GM23338 (cell line): ENCODE measurements at regions not wholly inside any gene's neighbourhood (a gene's known extent, or its start where the extent isn't known, plus 50 kb on each side); places are given as distances from the start of the nearest gene placed in this dataset.

Experiments
- ATAC-seq: fragments of 200-7000 bp; cut with Tn5 transposase; 3 replicates; pipeline ENCODE4 v1.9.1; 2020
- DNase-seq: peaks from one replicate; pipeline ENCODE4 v3.0.0-alpha.2; 2015; ENCODE audit warnings: low spot score
- H2AFZ ChIP-seq: fragments of 200-600 bp; sonication (generic); 2 replicates; pipeline ENCODE4 v1.8.0; 2016; ENCODE audit warnings: antibody characterized with exemption, mild to moderate bottlenecking, moderate library complexity
- H3F3A ChIP-seq: fragments of 200-600 bp; sonication (generic); replicated peaks from 2 replicates; pipeline ENCODE4 v1.8.0; 2017; ENCODE audit warnings: antibody characterized with exemption, mixed run types, low read depth
- H3K27ac ChIP-seq: fragments of 200-600 bp; sonication (generic); 2 replicates; pipeline ENCODE4 v1.6.1; 2016; ENCODE audit warnings: low read depth
- H3K27me3 ChIP-seq: fragments of 200-600 bp; sonication (generic); 2 replicates; pipeline ENCODE4 v1.8.0; 2016; ENCODE audit warnings: mild to moderate bottlenecking, mixed run types, moderate library complexity; ENCODE audit not compliant: insufficient read depth
- H3K36me3 ChIP-seq: fragments of 200-600 bp; sonication (generic); 2 replicates; pipeline ENCODE4 v1.8.0; 2016; ENCODE audit warnings: mild to moderate bottlenecking; ENCODE audit not compliant: insufficient read depth
- H3K4me1 ChIP-seq: fragments of 200-600 bp; sonication (generic); 2 replicates; pipeline ENCODE4 v1.8.0; 2016; ENCODE audit warnings: mild to moderate bottlenecking, moderate library complexity; ENCODE audit not compliant: insufficient read depth
- H3K4me2 ChIP-seq: fragments of 200-600 bp; sonication (generic); 2 replicates; pipeline ENCODE4 v1.7.1; 2017; ENCODE audit warnings: mixed run types
- H3K4me3 ChIP-seq: fragments of 200-600 bp; sonication (generic); 2 replicates; pipeline ENCODE4 v1.6.1; 2016; ENCODE audit warnings: mixed run types
- H3K79me2 ChIP-seq: fragments of 200-600 bp; sonication (generic); replicated peaks from 2 replicates; pipeline ENCODE4 v1.8.0; 2017; ENCODE audit warnings: mild to moderate bottlenecking; ENCODE audit not compliant: insufficient read depth
- H3K9me2 ChIP-seq: fragments of 200-600 bp; sonication (generic); 2 replicates; pipeline ENCODE4 v1.8.0; 2017; ENCODE audit not compliant: insufficient read depth
- H4K20me1 ChIP-seq: fragments of 200-600 bp; sonication (generic); replicated peaks from 2 replicates; pipeline ENCODE4 v1.8.0; 2017; ENCODE audit warnings: mild to moderate bottlenecking; ENCODE audit not compliant: insufficient read depth
- H3K27ac Mint-ChIP-seq: 2 replicates; pipeline ENCODE4 v1.8.0; 2020; ENCODE audit warnings: inconsistent platforms, mild to moderate bottlenecking, moderate library complexity, mixed read lengths
- H3K27me3 Mint-ChIP-seq: 3 replicates; pipeline ENCODE4 v1.8.0; 2022; ENCODE audit warnings: low read depth, mild to moderate bottlenecking, moderate library complexity, mixed read lengths, inconsistent platforms; ENCODE audit not compliant: insufficient read depth, poor library complexity
- H3K36me3 Mint-ChIP-seq: 3 replicates; pipeline ENCODE4 v1.8.0; 2021; ENCODE audit warnings: low read depth, mild to moderate bottlenecking, inconsistent platforms, moderate library complexity, mixed read lengths
- H3K4me1 Mint-ChIP-seq: 3 replicates; pipeline ENCODE4 v1.8.0; 2020; ENCODE audit warnings: mild to moderate bottlenecking, inconsistent platforms, mixed read lengths
- H3K4me3 Mint-ChIP-seq: 3 replicates; pipeline ENCODE4 v1.8.0; 2021; ENCODE audit warnings: moderate library complexity, mild to moderate bottlenecking, inconsistent platforms, mixed read lengths
- H3K9me3 Mint-ChIP-seq: 3 replicates; pipeline ENCODE4 v1.8.0; 2020; ENCODE audit warnings: moderate library complexity, mild to moderate bottlenecking, inconsistent platforms, mixed read lengths
- CREB1 ChIP-seq: fragments of 250-450 bp; sonication (Bioruptor Pico); IDR thresholded peaks from 2 replicates; pipeline ENCODE4 v1.5.0; 2020; ENCODE audit warnings: low read depth, mild to moderate bottlenecking, moderate library complexity
- EZH2 ChIP-seq: fragments of 200-600 bp; sonication (generic); IDR thresholded peaks from one replicate; pipeline ENCODE4 v1.8.0; 2017; ENCODE audit warnings: antibody characterized with exemption, mild to moderate bottlenecking, low read depth; ENCODE audit not compliant: unreplicated experiment
- JUNB ChIP-seq: IDR thresholded peaks from one replicate; pipeline ENCODE4 v1.6.1; 2016; ENCODE audit warnings: antibody characterized with exemption; ENCODE audit not compliant: unreplicated experiment
- NANOG ChIP-seq: IDR thresholded peaks from 2 replicates; pipeline ENCODE4 v1.6.1; 2016; ENCODE audit warnings: antibody characterized with exemption, borderline replicate concordance
- ZNF462 ChIP-seq: fragments of 250-450 bp; sonication (Bioruptor Pico); IDR thresholded peaks from 2 replicates; pipeline ENCODE4 v1.5.0; 2020; ENCODE audit warnings: mild to moderate bottlenecking, moderate library complexity
- TF ChIP-seq, protein P1 (sequence below): IDR thresholded peaks from 2 replicates; pipeline ENCODE4 v1.6.1; 2016; ENCODE audit warnings: antibody characterized with exemption

GRCh38 chr1:60857851-60858250, 224.5 kb upstream of the NFIA start:
- no peak for TF ChIP-seq JUNB
- no peak for TF ChIP-seq ZNF462 (CRISPR knock-in tag)
- no peak for TF ChIP-seq EZH2
- no peak for TF ChIP-seq CREB1
- no peak for TF ChIP-seq NANOG
- TF ChIP-seq, protein P1, sequence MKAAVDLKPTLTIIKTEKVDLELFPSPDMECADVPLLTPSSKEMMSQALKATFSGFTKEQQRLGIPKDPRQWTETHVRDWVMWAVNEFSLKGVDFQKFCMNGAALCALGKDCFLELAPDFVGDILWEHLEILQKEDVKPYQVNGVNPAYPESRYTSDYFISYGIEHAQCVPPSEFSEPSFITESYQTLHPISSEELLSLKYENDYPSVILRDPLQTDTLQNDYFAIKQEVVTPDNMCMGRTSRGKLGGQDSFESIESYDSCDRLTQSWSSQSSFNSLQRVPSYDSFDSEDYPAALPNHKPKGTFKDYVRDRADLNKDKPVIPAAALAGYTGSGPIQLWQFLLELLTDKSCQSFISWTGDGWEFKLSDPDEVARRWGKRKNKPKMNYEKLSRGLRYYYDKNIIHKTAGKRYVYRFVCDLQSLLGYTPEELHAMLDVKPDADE = no peak
- H2AFZ ChIP-seq = no peak overlapping the region
- H3K36me3 Mint-ChIP-seq = no peaks in the 10 kb centered on the region; the same call in 2 of the 3 replicates
- peaks cover 15% of the 10 kb centered on the region; the same call in 1 of the 2 replicates for H3K9me2 ChIP-seq
- H3K4me1 ChIP-seq = peaks cover 18% of the 10 kb centered on the region
- no peaks in the 10 kb centered on the region for H3F3A ChIP-seq
- H3K9me3 Mint-ChIP-seq = no peaks in the 10 kb centered on the region
- H3K4me1 Mint-ChIP-seq = peaks cover 25% of the 10 kb centered on the region
- no peaks in the 10 kb centered on the region for H3K27me3 ChIP-seq
- H3K4me2 ChIP-seq = no peak overlapping the region
- H3K4me3 ChIP-seq = no peak overlapping the region
- no peak overlapping the region for H3K27ac Mint-ChIP-seq
- DNase-seq (no peak), ATAC-seq (no peak)
- H3K36me3 ChIP-seq = no peaks in the 10 kb centered on the region
- H4K20me1 ChIP-seq = no peaks in the 10 kb centered on the region
- H3K27ac ChIP-seq = no peak overlapping the region
- H3K79me2 ChIP-seq = no peaks in the 10 kb centered on the region
- peaks cover 3% of the 10 kb centered on the region for H3K27me3 Mint-ChIP-seq
- H3K4me3 Mint-ChIP-seq = no peak overlapping the region
